Ovary (tissue), 7 donors: ENCODE measurements at regions not wholly inside any gene's neighbourhood (a gene's known extent, or its start where the extent isn't known, plus 50 kb on each side); places are given as distances from the start of the nearest gene placed in this dataset.
"Not testable (repeated sequence)": the region's sequence is repeated elsewhere in the genome, so short reads cannot be mapped to it uniquely, and the experiment has no call there.

Experiments
- DNase-seq, 5 donors: peaks; one replicate each; pipeline ENCODE4 v3.0.0-alpha.2; 2019 to 2020
- H3K27ac ChIP-seq, 2 donors: fragments of 200-600 bp; one replicate each; pipeline versions ENCODE4 v1.5.1 to v1.8.0; 2019 to 2022
- H3K27me3 ChIP-seq: fragments of 200-600 bp; one replicate; pipeline ENCODE4 v1.8.0; 2022
- H3K36me3 ChIP-seq: fragments of 200-600 bp; sonication (generic); one replicate; pipeline ENCODE4 v1.5.1; 2019
- H3K4me1 ChIP-seq: one replicate; pipeline ENCODE4 v1.8.1; 2013; ENCODE audit warnings: mild to moderate bottlenecking, moderate library complexity; ENCODE audit not compliant: insufficient read depth
- H3K4me3 ChIP-seq: fragments of 200-600 bp; sonication (generic); one replicate; pipeline ENCODE4 v1.5.1; 2017
- H3K9me3 ChIP-seq, 2 donors: fragments of 200-600 bp in 1 of 2; sonication (generic) in 1 of 2; one replicate each; pipeline versions ENCODE4 v1.5.1 to v1.8.1; 2013 to 2019; ENCODE audit warnings: mild to moderate bottlenecking in 1 of 2, moderate library complexity in 1 of 2
- EP300 ChIP-seq: sonication (generic); formaldehyde crosslinking; IDR thresholded peaks from one replicate; pipeline ENCODE4 v1.6.1; 2017; ENCODE audit warnings: antibody characterized with exemption
- POLR2A ChIP-seq: fragments of 450-650 bp; IDR thresholded peaks from one replicate; pipeline ENCODE4 v1.6.1; 2017; ENCODE audit warnings: antibody characterized with exemption, mild to moderate bottlenecking, moderate library complexity
- WGBS, 3 donors: extraction: QIAGEN DNeasy Blood & Tissue Kit in 1 of 3; methylation state at CpG; one replicate each; pipeline versions ENCODE4 v1.1.5 to v1.1.7; 2013 to 2017; 5-methylcytosine and 5-hydroxymethylcytosine counted together
- intact Hi-C, 4 donors: fragments of 100-400 bp; cut with DNase I; formaldehyde crosslinking; loops; one replicate each; pipeline versions ENCODE4 v1.11.0 to v1.15.1; 2022 to 2023
- TF ChIP-seq, protein P1 (sequence below), 3 donors: fragments of 450-650 bp in 2 of 3; fragments of 200-600 bp in 1 of 3; IDR thresholded peaks; one replicate each; pipeline versions ENCODE4 v1.5.1 to v1.8.0; 2016 to 2022; ENCODE audit warnings: antibody characterized with exemption in 3 of 3, mild to moderate bottlenecking in 1 of 3
- donor health status: DM: no; HTN: no; CAD: no; lungs with moderate emphysema.
- donor health status: DM: no; HTN: no; CAD: no.
- donor health status: Bipolar disorder and iron deficiency.
- donor health status: DM: no; HTN: no; CAD: no.
- donor health status: DM: yes; HTN: yes; CAD: no.

DNA sequence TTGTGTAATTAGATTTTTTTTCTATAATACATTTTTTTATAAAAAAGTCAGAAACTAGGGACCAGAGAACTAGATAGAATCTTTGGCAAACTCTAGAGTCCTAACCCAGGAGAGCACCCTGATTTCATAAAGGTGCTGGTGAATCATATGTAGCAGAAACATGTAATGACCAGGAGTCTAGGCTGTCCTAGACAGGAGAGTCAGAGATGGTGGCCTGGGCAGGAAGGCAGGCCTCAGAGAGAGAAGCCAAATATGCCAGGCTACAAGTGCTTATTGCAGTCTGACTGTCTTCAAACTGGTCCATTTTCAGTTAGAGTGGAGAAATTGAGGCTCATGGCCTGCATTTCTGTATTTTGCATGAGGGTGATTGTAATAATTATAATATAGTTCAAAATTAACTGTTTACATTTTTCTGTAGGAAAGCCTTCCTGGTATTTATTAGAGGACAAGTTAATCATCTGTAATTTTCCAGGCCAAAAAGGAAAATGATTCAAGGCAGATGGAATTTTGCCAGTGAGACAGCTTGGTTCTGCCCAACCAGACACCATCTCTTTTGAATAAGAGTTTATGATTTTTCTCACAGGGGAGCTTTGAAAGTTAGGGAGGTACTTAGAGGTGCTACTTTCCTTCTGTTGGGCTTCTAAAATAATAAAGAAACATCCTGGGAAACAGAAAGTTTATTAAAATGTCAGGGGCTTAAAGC lies 129.8 kb downstream of the S1PR1 start:
- TF ChIP-seq, protein P1, sequence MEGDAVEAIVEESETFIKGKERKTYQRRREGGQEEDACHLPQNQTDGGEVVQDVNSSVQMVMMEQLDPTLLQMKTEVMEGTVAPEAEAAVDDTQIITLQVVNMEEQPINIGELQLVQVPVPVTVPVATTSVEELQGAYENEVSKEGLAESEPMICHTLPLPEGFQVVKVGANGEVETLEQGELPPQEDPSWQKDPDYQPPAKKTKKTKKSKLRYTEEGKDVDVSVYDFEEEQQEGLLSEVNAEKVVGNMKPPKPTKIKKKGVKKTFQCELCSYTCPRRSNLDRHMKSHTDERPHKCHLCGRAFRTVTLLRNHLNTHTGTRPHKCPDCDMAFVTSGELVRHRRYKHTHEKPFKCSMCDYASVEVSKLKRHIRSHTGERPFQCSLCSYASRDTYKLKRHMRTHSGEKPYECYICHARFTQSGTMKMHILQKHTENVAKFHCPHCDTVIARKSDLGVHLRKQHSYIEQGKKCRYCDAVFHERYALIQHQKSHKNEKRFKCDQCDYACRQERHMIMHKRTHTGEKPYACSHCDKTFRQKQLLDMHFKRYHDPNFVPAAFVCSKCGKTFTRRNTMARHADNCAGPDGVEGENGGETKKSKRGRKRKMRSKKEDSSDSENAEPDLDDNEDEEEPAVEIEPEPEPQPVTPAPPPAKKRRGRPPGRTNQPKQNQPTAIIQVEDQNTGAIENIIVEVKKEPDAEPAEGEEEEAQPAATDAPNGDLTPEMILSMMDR (IDR thresholded peaks at IDR 0.05), result no peak
- TF ChIP-seq POLR2A (no peak), EP300 (no peak)
- no peaks in the 10 kb centered on the region for H3K9me3 ChIP-seq
- H3K4me3 ChIP-seq, result no peak overlapping the region
- intact Hi-C loops, result no loop called here
- H3K36me3 ChIP-seq, result no peaks in the 10 kb centered on the region
- H3K27me3 ChIP-seq, result no peaks in the 10 kb centered on the region
- H3K27ac ChIP-seq, result no peak overlapping the region
- no peak for DNase-seq
- no peaks in the 10 kb centered on the region for H3K4me1 ChIP-seq

GRCh38 chr1:101367630-101368029 lies 130.8 kb downstream of the S1PR1 start:
- no peaks in the 10 kb centered on the region for H3K9me3 ChIP-seq
- H3K36me3 ChIP-seq, result no peaks in the 10 kb centered on the region

DNA sequence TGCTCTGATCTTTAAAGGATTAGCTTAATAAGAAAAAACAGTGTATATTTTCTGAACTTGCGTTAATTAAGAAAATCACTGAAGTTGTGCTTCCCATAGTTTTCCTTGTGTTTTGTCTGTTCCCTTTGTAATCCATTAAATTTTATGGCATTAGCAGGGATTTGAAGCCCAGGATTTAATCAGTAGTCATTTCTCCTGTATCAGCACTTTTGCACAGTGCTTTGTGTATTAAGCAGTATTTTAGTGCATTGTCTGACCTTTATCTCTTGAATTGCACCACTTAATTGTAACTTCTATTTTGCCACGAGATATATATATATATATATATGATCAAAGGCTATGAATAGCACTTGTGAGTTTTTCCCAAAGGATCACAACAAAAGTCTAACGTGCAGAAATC lies 133.7 kb downstream of the S1PR1 start:
- Histone ChIP-seq H3K27me3 (no peaks in the 10 kb centered on the region), H3K36me3 (no peaks in the 10 kb centered on the region), H3K27ac (no peak overlapping the region), H3K4me3 (no peak overlapping the region), H3K4me1 (no peaks in the 10 kb centered on the region), H3K9me3 (no peaks in the 10 kb centered on the region)
- no peak for DNase-seq
- TF ChIP-seq EP300, result no peak
- TF ChIP-seq, protein P1 (IDR thresholded peaks at IDR 0.05), result no peak
- no peak for TF ChIP-seq POLR2A
- WGBS, 3 donors, result 58 to 67% (median 58%) methylated on average over 3 of the region's 3 CpGs
- intact Hi-C loops, result loop anchor here in 1 of 4 donors (5.0 kb wide), 1 partner anchor 977 kb away; no protein-coding TSS in a partner anchor

More at GRCh38 chr1:101367630-101368029, 130.8 kb downstream of the S1PR1 start:
- Histone ChIP-seq H3K27me3 (no peaks in the 10 kb centered on the region), H3K27ac (no peak overlapping the region), H3K4me3 (no peak overlapping the region), H3K4me1 (no peaks in the 10 kb centered on the region)
- DNase-seq, result no peak
- intact Hi-C loops, result no loop called here
- no peak for TF ChIP-seq POLR2A
- WGBS, 3 donors, result 67 to 87% (median 81%) methylated on average over 5 of the region's 5 CpGs

DNA sequence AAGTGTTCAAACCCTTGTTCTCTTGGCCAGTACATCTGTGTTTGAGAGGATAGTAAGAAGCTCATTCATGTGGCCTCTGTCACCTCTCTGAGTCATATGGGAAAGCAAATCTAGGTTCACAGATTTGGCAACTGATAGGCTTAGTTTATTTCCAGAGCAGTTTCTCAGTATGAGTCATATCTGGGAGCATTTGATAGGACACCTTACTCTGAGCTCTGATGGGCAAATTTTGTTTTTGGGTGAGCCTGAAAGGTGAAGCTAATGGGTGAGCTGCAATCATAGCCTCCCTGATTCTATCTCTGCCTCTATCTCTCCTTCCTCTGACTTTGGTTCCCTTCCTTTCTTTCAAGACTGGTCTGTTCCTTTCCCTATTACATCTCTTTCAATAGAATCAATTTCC lies 134.4 kb downstream of the S1PR1 start:
- no peaks in the 10 kb centered on the region for H3K4me1 ChIP-seq
- no peak overlapping the region for H3K27ac ChIP-seq
- no peak overlapping the region for H3K4me3 ChIP-seq
- TF ChIP-seq EP300, result no peak
- TF ChIP-seq, protein P1 (IDR thresholded peaks at IDR 0.05), result no peak
- TF ChIP-seq POLR2A, result no peak
- no peaks in the 10 kb centered on the region for H3K36me3 ChIP-seq
- H3K9me3 ChIP-seq, result no peaks in the 10 kb centered on the region
- H3K27me3 ChIP-seq, result no peaks in the 10 kb centered on the region
- DNase-seq, result no peak
- intact Hi-C loops, result loop anchor here in 1 of 4 donors (5.0 kb wide), 1 partner anchor 976 kb away; no protein-coding TSS in a partner anchor

DNA sequence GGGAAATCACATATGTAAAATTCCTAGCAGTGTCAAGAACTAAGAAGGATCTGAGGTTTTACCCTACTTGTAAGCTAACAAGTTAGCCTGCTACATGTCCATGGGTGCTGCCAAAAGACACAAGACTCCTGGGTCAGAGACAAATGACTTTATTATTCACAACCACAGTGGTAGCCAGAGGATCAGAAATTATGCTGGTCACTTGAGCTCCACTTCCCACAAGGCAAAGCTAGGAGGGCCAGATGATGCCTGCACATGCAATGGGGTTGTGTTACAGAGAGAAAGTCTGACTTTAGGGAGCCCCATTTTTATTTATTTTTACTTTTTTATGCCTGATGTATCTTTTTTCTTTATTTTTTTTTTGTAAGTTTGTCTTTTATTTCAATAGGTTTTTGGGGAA lies 136.8 kb downstream of the S1PR1 start:
- DNase-seq, result no peak
- Histone ChIP-seq H3K9me3 (no peaks in the 10 kb centered on the region), H3K27ac (no peak overlapping the region), H3K36me3 (no peaks in the 10 kb centered on the region), H3K4me3 (no peak overlapping the region), H3K4me1 (no peaks in the 10 kb centered on the region), H3K27me3 (no peaks in the 10 kb centered on the region)
- intact Hi-C loops, result loop anchor here in 1 of 4 donors (5.0 kb wide), 1 partner anchor 974 kb away; no protein-coding TSS in a partner anchor
- TF ChIP-seq POLR2A (no peak), EP300 (no peak)
- TF ChIP-seq, protein P1 (IDR thresholded peaks at IDR 0.05), result no peak

- H3K27me3 ChIP-seq, H3K9me3 ChIP-seq, H3K4me1 ChIP-seq, intact Hi-C loops, H3K36me3 ChIP-seq, H3K27ac ChIP-seq, H3K4me3 ChIP-seq, DNase-seq: not testable (repeated sequence)
- 62 to 71% (median 65%) methylated on average over 3 of the region's 3 CpGs for WGBS, 3 donors
Observed at GRCh38 chr1:101375448-101375847, 138.6 kb downstream of the S1PR1 start.
